Stimulated activated CD8-positive, alpha-beta memory T cell treated with anti-CD3 and anti-CD28 coated beads, Interleukin-12 subunit alpha, Interleukin-12 subunit beta, amount 100 ng/mL, for 24 hours (primary cell): ENCODE measurements at regions not wholly inside any gene's neighbourhood (a gene's known extent, or its start where the extent isn't known, plus 50 kb on each side); places are given as distances from the start of the nearest gene placed in this dataset.

Experiments
- DNase-seq: peaks from one replicate; pipeline ENCODE4 v3.0.0-alpha.2; 2020; ENCODE audit errors: extremely low read depth

- no peak for DNase-seq
Measured at GRCh38 chr6:2535506-2535905, 215.2 kb downstream of the MYLK4 start.

- no peak for DNase-seq
Measured at GRCh38 chr6:2534406-2535042, 216.2 kb downstream of the MYLK4 start.

GRCh38 chr6:2531426-2532215 lies 219.1 kb downstream of the MYLK4 start:
- no peak for DNase-seq

GRCh38 chr6:2529211-2529719 lies 221.5 kb downstream of the MYLK4 start:
- DNase-seq: no peak

GRCh38 chr6:2528156-2528555 lies 222.6 kb downstream of the MYLK4 start:
- DNase-seq: no peak

GRCh38 chr6:2526766-2527165 lies 224.0 kb downstream of the MYLK4 start:
- DNase-seq: no peak

- no peak for DNase-seq
Measured at GRCh38 chr6:2524090-2524489, 226.6 kb downstream of the MYLK4 start.

- no peak for DNase-seq
Measured at GRCh38 chr6:2523061-2523460, 227.7 kb downstream of the MYLK4 start.

GRCh38 chr6:2522521-2522920 lies 228.2 kb downstream of the MYLK4 start:
- no peak for DNase-seq

- DNase-seq: no peak
Measured at GRCh38 chr6:2517855-2518473, 232.8 kb downstream of the MYLK4 start.

- no peak for DNase-seq
Measured at GRCh38 chr6:2517401-2517800, 233.3 kb downstream of the MYLK4 start.

- DNase-seq: no peak
Measured at GRCh38 chr6:2516059-2516458, 234.7 kb downstream of the MYLK4 start.

- no peak for DNase-seq
Measured at GRCh38 chr6:2514965-2515543, 235.7 kb downstream of the MYLK4 start.

GRCh38 chr6:2512802-2513201 lies 237.9 kb downstream of the MYLK4 start:
- no peak for DNase-seq

- DNase-seq: no peak
Measured at GRCh38 chr6:2510316-2510715, 240.4 kb downstream of the MYLK4 start.

GRCh38 chr6:2509711-2510110 lies 241.0 kb downstream of the MYLK4 start:
- no peak for DNase-seq

GRCh38 chr6:2508071-2508470 lies 242.7 kb downstream of the MYLK4 start:
- DNase-seq: no peak

- no peak for DNase-seq
Measured at GRCh38 chr6:2507521-2508037, 243.1 kb downstream of the MYLK4 start.

- DNase-seq: no peak
Measured at GRCh38 chr6:2507016-2507415, 243.7 kb downstream of the MYLK4 start.

- no peak for DNase-seq
Measured at GRCh38 chr6:2505624-2506023, 245.1 kb downstream of the MYLK4 start.

- DNase-seq: no peak
Measured at GRCh38 chr6:2504495-2505064, 246.1 kb downstream of the MYLK4 start.
